GM12878 (cell line): ENCODE measurements at regions not wholly inside any gene's neighbourhood (a gene's known extent, or its start where the extent isn't known, plus 50 kb on each side); places are given as distances from the start of the nearest gene placed in this dataset.

Experiments used
- ATAC-seq: fragments of 200-7000 bp; cut with Tn5 transposase; 3 replicates; pipeline ENCODE4 v1.9.1; 2020; ENCODE audit warnings: mild to moderate bottlenecking, moderate library complexity
- BruUV-seq: library from RNA; stranded (reverse); fragments of 400-500 nt; replicated peaks from 2 replicates; lab custom pipeline; 2021; lab: Mats Ljungman, UMichigan
- CTCF ChIA-PET: fragments of 300-600 bp; sonication (Branson Sonifier 250); formaldehyde crosslinking; extraction: SDS; loops from one replicate; lab custom pipeline; 2021; ENCODE audit warnings: inconsistent platforms; lab: Yijun Ruan, JAX
- POLR2A ChIA-PET: fragments of 350-600 bp; formaldehyde crosslinking; extraction: SDS; loops from one replicate; lab custom pipeline; 2021; ENCODE audit warnings: inconsistent platforms; lab: Charles Lee
- RAD21 ChIA-PET: fragments of 300-600 bp; sonication (Branson Sonifier 250); formaldehyde crosslinking; loops from one replicate; lab custom pipeline; 2023; ENCODE audit warnings: antibody characterized with exemption; ENCODE audit not compliant: unreplicated experiment; lab: Charles Lee
- SMC1A ChIA-PET: fragments of 300-600 bp; sonication (Branson Sonifier 250); formaldehyde crosslinking; loops from one replicate; lab custom pipeline; 2023; ENCODE audit not compliant: unreplicated experiment, uncharacterized antibody; lab: Charles Lee
- DNase-seq: peaks from one replicate; pipeline ENCODE4 v3.0.0-alpha.2; 2011; ENCODE audit warnings: low read depth, low spot score
- FAIRE-seq: peaks from 3 replicates; lab custom pipeline; 2011; peaks lifted over from hg19 to GRCh38; lab: Jason Lieb, UNC
- H2AFZ ChIP-seq: 2 replicates; pipeline ENCODE4 v1.6.0; 2011; ENCODE audit warnings: low read depth, low read length, control low read depth; ENCODE audit not compliant: control insufficient read depth
- H3K27ac ChIP-seq: 2 replicates; pipeline ENCODE4 v1.5.1; 2011; ENCODE audit warnings: control low read depth; ENCODE audit not compliant: control insufficient read depth, insufficient read depth
- H3K27me3 ChIP-seq, 2 experiments: replicated peaks in 1 of 2; 2 replicates each; pipeline versions ENCODE4 v1.6.0 to v1.6.1; 2011; ENCODE audit warnings: low read length in 1 of 2; ENCODE audit not compliant: control insufficient read depth in 2 of 2, insufficient read depth in 2 of 2
- H3K36me3 ChIP-seq, 2 experiments: 2 replicates each; pipeline ENCODE4 v1.5.1; 2011; ENCODE audit warnings: low read length in 1 of 2; ENCODE audit not compliant: control insufficient read depth in 2 of 2, insufficient read depth in 2 of 2
- H3K4me1 ChIP-seq: 2 replicates; pipeline ENCODE4 v1.6.1; 2011; ENCODE audit warnings: mild to moderate bottlenecking, low read length, moderate library complexity, mixed read lengths; ENCODE audit not compliant: control insufficient read depth, insufficient read depth
- H3K4me2 ChIP-seq: 2 replicates; pipeline ENCODE4 v1.6.0; 2011; ENCODE audit warnings: control low read depth; ENCODE audit not compliant: control insufficient read depth, insufficient read depth
- H3K4me3 ChIP-seq: fragments of 200-600 bp; sonication (generic); 2 replicates; pipeline ENCODE4 v1.5.1; 2016
- H3K79me2 ChIP-seq: 2 replicates; pipeline ENCODE4 v1.6.0; 2011; ENCODE audit warnings: low read length; ENCODE audit not compliant: control insufficient read depth, insufficient read depth
- H3K9ac ChIP-seq: 2 replicates; pipeline ENCODE4 v1.8.0; 2011; ENCODE audit warnings: low read length, control low read depth, mixed read lengths; ENCODE audit not compliant: control insufficient read depth, insufficient read depth
- H3K9me3 ChIP-seq: replicated peaks from 3 replicates; pipeline ENCODE4 v1.5.1; 2011; ENCODE audit warnings: mild to moderate bottlenecking, low read length; ENCODE audit not compliant: control insufficient read depth, insufficient read depth
- H4K20me1 ChIP-seq: 2 replicates; pipeline ENCODE4 v1.6.0; 2011; ENCODE audit not compliant: control insufficient read depth, insufficient read depth
- ATF7 ChIP-seq: fragments of 450-650 bp; IDR thresholded peaks from 2 replicates; pipeline ENCODE4 v1.6.1; 2016; ENCODE audit warnings: low read depth, mild to moderate bottlenecking
- E2F8 ChIP-seq: fragments of 450-650 bp; IDR thresholded peaks from 2 replicates; pipeline ENCODE4 v1.6.1; 2018; ENCODE audit warnings: mild to moderate bottlenecking, low read depth, moderate library complexity; ENCODE audit not compliant: partially characterized antibody
- ELK1 ChIP-seq: IDR thresholded peaks from 2 replicates; pipeline ENCODE4 v1.6.1; 2012; ENCODE audit warnings: low read depth, low read length, improper control_type of control experiment
- EP300 ChIP-seq, 2 experiments: fragments of 150-350 bp in 1 of 2; IDR thresholded peaks; 2 replicates each; pipeline ENCODE4 v1.6.1; 2011 to 2012; ENCODE audit warnings: low read depth in 2 of 2, low read length in 2 of 2, borderline replicate concordance in 1 of 2, improper control_type of control experiment in 1 of 2, inconsistent platforms in 1 of 2; ENCODE audit not compliant: control insufficient read depth in 1 of 2
- HDAC2 ChIP-seq: fragments of 200-600 bp; sonication (generic); IDR thresholded peaks from 2 replicates; pipeline ENCODE4 v1.6.1; 2017
- IKZF2 ChIP-seq, 2 experiments: fragments of 450-650 bp; IDR thresholded peaks; 2 replicates each; pipeline ENCODE4 v1.6.1; 2017; ENCODE audit warnings: mild to moderate bottlenecking in 2 of 2, moderate library complexity in 2 of 2
- LARP7 ChIP-seq: fragments of 450-650 bp; IDR thresholded peaks from 2 replicates; pipeline ENCODE4 v1.6.1; 2017; ENCODE audit warnings: mild to moderate bottlenecking
- PAX8 ChIP-seq: fragments of 450-650 bp; IDR thresholded peaks from 2 replicates; pipeline ENCODE4 v1.6.1; 2017; ENCODE audit warnings: mild to moderate bottlenecking, moderate library complexity
- POLR2A ChIP-seq: IDR thresholded peaks from 2 replicates; pipeline ENCODE4 v1.6.1; 2011; ENCODE audit warnings: low read depth, mild to moderate bottlenecking, low read length
- POU2F2 ChIP-seq: IDR thresholded peaks from 3 replicates; pipeline ENCODE4 v1.6.1; 2011; ENCODE audit warnings: low read depth, mild to moderate bottlenecking, low read length, borderline replicate concordance
- RCOR1 ChIP-seq: conservative IDR thresholded peaks from 2 replicates; pipeline ENCODE4 v1.6.1; 2012; ENCODE audit warnings: low read depth, low read length, improper control_type of control experiment
- SREBF2 ChIP-seq: IDR thresholded peaks from 2 replicates; pipeline ENCODE4 v1.6.1; 2012; ENCODE audit warnings: mild to moderate bottlenecking, low read length
- ZBTB33 ChIP-seq: fragments of 450-650 bp; IDR thresholded peaks from 2 replicates; pipeline ENCODE4 v1.6.1; 2017; ENCODE audit warnings: mild to moderate bottlenecking
- ZNF24 ChIP-seq: fragments of 450-650 bp; IDR thresholded peaks from 2 replicates; pipeline ENCODE4 v1.6.1; 2017; ENCODE audit warnings: antibody characterized with exemption, mild to moderate bottlenecking
- WGBS: methylation state at CpG from one replicate; pipeline ENCODE4 v1.1.6; 2016; ENCODE audit warnings: low lambda C conversion rate; ENCODE audit not compliant: insufficient replicate concordance, insufficient coverage; ENCODE audit errors: missing lambda C conversion rate; 5-methylcytosine and 5-hydroxymethylcytosine counted together
- in situ Hi-C: fragments of 300-500 bp; cut with MboI; formaldehyde crosslinking; loops from 9 replicates; pipeline ENCODE4 v1.14.3; 2018; ENCODE audit warnings: mixed read lengths
- intact Hi-C: fragments of 100-400 bp; cut with micrococcal nuclease; formaldehyde crosslinking; loops from one replicate; pipeline ENCODE4 v1.14.2; 2022; ENCODE audit not compliant: unreplicated experiment

- no TSS peak for BruUV-seq
- ChIA-PET POLR2A (no interaction called here), CTCF (interaction anchor here (0.7 kb wide), 1 partner anchor 19 kb away, joined by 3 read pairs; no protein-coding TSS in a partner anchor), SMC1A (no interaction called here), RAD21 (no interaction called here)
- 15% methylated on average over 4 of the region's 4 CpGs for WGBS
- no peak overlapping the region for H3K4me3 ChIP-seq
- no peaks in the 10 kb centered on the region for H3K36me3 ChIP-seq
- no peaks in the 10 kb centered on the region for H3K79me2 ChIP-seq
- TF ChIP-seq E2F8 = no peak
- no peak for TF ChIP-seq EP300 (IDR thresholded peaks at IDR 0.05; ENCODE audit: borderline replicate concordance in 1 of 2, control insufficient read depth in 1 of 2, low read depth in 2 of 2, low read length in 2 of 2)
- TF ChIP-seq SREBF2 = no peak
- no peak for TF ChIP-seq ATF7
- no peak for TF ChIP-seq ZNF24
- TF ChIP-seq POLR2A = no peak
- TF ChIP-seq ELK1 = no peak
- TF ChIP-seq ZBTB33 = no peak
- TF ChIP-seq POU2F2 = no peak
- no peak for TF ChIP-seq RCOR1
- TF ChIP-seq HDAC2 = no peak
- no peak for TF ChIP-seq IKZF2 (IDR thresholded peaks at IDR 0.05)
- no peak for TF ChIP-seq PAX8
- no peak for TF ChIP-seq LARP7
- H3K27ac ChIP-seq = no peak overlapping the region
- ATAC-seq (no peak), FAIRE-seq (no peak), DNase-seq (no peak)
- H2AFZ ChIP-seq = no peak overlapping the region
- no peaks in the 10 kb centered on the region for H3K27me3 ChIP-seq
- intact Hi-C loops (no loop called here), in situ Hi-C loops (no loop called here)
- no peak overlapping the region for H3K9ac ChIP-seq
- H3K4me1 ChIP-seq = no peaks in the 10 kb centered on the region
- no peak overlapping the region for H3K4me2 ChIP-seq
- no peaks in the 10 kb centered on the region for H3K9me3 ChIP-seq
- H4K20me1 ChIP-seq = no peaks in the 10 kb centered on the region
These were observed 449.5 kb upstream of the CDH5 start for GRCh38 chr16:65916995-65917394.
